IMR-90 (cell line): ENCODE measurements at regions not wholly inside any gene's neighbourhood (a gene's known extent, or its start where the extent isn't known, plus 50 kb on each side); places are given as distances from the start of the nearest gene placed in this dataset.

Experiments
- ATAC-seq: fragments of 200-7000 bp; cut with Tn5 transposase; 2 replicates; pipeline ENCODE4 v1.9.1; 2020; ENCODE audit warnings: low read depth, mild to moderate bottlenecking, moderate library complexity
- BruUV-seq: library from RNA; stranded (reverse); fragments of 400-500 nt; replicated peaks from 2 replicates; lab custom pipeline; 2021; lab: Mats Ljungman, UMichigan
- CTCF ChIA-PET: fragments of 300-600 bp; formaldehyde crosslinking; extraction: SDS; loops from one replicate; lab custom pipeline; 2021; ENCODE audit warnings: antibody characterized with exemption; lab: Yijun Ruan, JAX
- POLR2A ChIA-PET: fragments of 300-600 bp; sonication (Branson Sonifier 250); formaldehyde crosslinking; loops from one replicate; lab custom pipeline; 2022; ENCODE audit warnings: antibody characterized with exemption; ENCODE audit not compliant: unreplicated experiment; lab: Charles Lee
- DNase-seq: peaks from one replicate; pipeline ENCODE4 v3.0.0; 2013
- H2AFZ ChIP-seq: replicated peaks from 2 replicates; pipeline ENCODE3; 2013; ENCODE audit warnings: low read length, mild to moderate bottlenecking; ENCODE audit not compliant: poor library complexity
- H2AK5ac ChIP-seq: 2 replicates; pipeline ENCODE4 v1.6.1; 2013; ENCODE audit warnings: low read depth, low read length, inconsistent platforms
- H2AK9ac ChIP-seq: replicated peaks from 2 replicates; pipeline ENCODE3; 2013; ENCODE audit warnings: mild to moderate bottlenecking, low read depth, low read length, moderate library complexity; ENCODE audit not compliant: poor library complexity
- H2BK120ac ChIP-seq: 2 replicates; pipeline ENCODE4 v1.6.1; 2013; ENCODE audit warnings: low read depth, low read length, inconsistent platforms
- H2BK15ac ChIP-seq: 3 replicates; pipeline ENCODE4 v1.6.1; 2013; ENCODE audit warnings: low read depth, low read length, inconsistent platforms
- H2BK20ac ChIP-seq: 2 replicates; pipeline ENCODE4 v1.6.1; 2013; ENCODE audit warnings: low read depth, mild to moderate bottlenecking, inconsistent platforms, low read length, moderate library complexity
- H2BK5ac ChIP-seq: 2 replicates; pipeline ENCODE4 v1.6.1; 2013; ENCODE audit warnings: mild to moderate bottlenecking, low read depth, low read length, inconsistent platforms; ENCODE audit not compliant: poor library complexity, severe bottlenecking
- H3K14ac ChIP-seq: replicated peaks from 2 replicates; pipeline ENCODE4 v1.6.1; 2013; ENCODE audit warnings: low read depth, low read length, inconsistent platforms
- H3K18ac ChIP-seq: 2 replicates; pipeline ENCODE4 v1.6.1; 2013; ENCODE audit warnings: low read depth, low read length, control low read depth
- H3K23ac ChIP-seq: 2 replicates; pipeline ENCODE4 v1.6.1; 2013; ENCODE audit warnings: low read depth, low read length, inconsistent platforms
- H3K27ac ChIP-seq: 2 replicates; pipeline ENCODE4 v1.5.1; 2013; ENCODE audit warnings: mild to moderate bottlenecking, control low read depth, low read length; ENCODE audit not compliant: insufficient read depth
- H3K27me3 ChIP-seq: 2 replicates; pipeline ENCODE4 v1.6.1; 2013; ENCODE audit warnings: low read length; ENCODE audit not compliant: control insufficient read depth, insufficient read depth
- H3K36me3 ChIP-seq: 2 replicates; pipeline ENCODE4 v1.6.1; 2013; ENCODE audit warnings: low read length, mixed read lengths; ENCODE audit not compliant: control insufficient read depth, insufficient read depth
- H3K4ac ChIP-seq: 2 replicates; pipeline ENCODE4 v1.6.1; 2013; ENCODE audit warnings: low read depth, low read length, inconsistent platforms
- H3K4me1 ChIP-seq: 2 replicates; pipeline ENCODE4 v1.6.1; 2013; ENCODE audit warnings: low read length, mixed read lengths; ENCODE audit not compliant: control insufficient read depth, insufficient read depth
- H3K4me2 ChIP-seq: 2 replicates; pipeline ENCODE4 v1.6.1; 2013; ENCODE audit warnings: low read depth, mild to moderate bottlenecking, control low read depth, low read length, moderate library complexity
- H3K4me3 ChIP-seq: 2 replicates; pipeline ENCODE4 v1.5.1; 2013; ENCODE audit warnings: low read depth, mild to moderate bottlenecking, control low read depth, low read length, moderate library complexity; ENCODE audit not compliant: insufficient read depth
- H3K56ac ChIP-seq: 2 replicates; pipeline ENCODE4 v1.6.1; 2013; ENCODE audit warnings: low read length, inconsistent platforms; ENCODE audit not compliant: insufficient read depth; ENCODE audit errors: extremely low read depth
- H3K79me1 ChIP-seq, 2 experiments: 2 replicates each; pipeline ENCODE4 v1.6.1; 2013; ENCODE audit warnings: low read length in 2 of 2, inconsistent platforms in 1 of 2, low read depth in 1 of 2
- H3K9ac ChIP-seq: 2 replicates; pipeline ENCODE4 v1.6.1; 2013; ENCODE audit warnings: low read depth, low read length, control low read depth
- H3K9me1 ChIP-seq: 2 replicates; pipeline ENCODE4 v1.6.1; 2013; ENCODE audit warnings: low read length, inconsistent platforms; ENCODE audit not compliant: insufficient read depth
- H3K9me3 ChIP-seq: 2 replicates; pipeline ENCODE4 v1.6.1; 2013; ENCODE audit warnings: low read length; ENCODE audit not compliant: control insufficient read depth, insufficient read depth
- H4K20me1 ChIP-seq: 2 replicates; pipeline ENCODE4 v1.6.1; 2013; ENCODE audit warnings: low read length, inconsistent platforms; ENCODE audit not compliant: insufficient read depth
- H4K5ac ChIP-seq: 2 replicates; pipeline ENCODE4 v1.6.1; 2013; ENCODE audit warnings: mild to moderate bottlenecking, low read depth, low read length, control low read depth
- H4K8ac ChIP-seq, 2 experiments: 2 replicates each; pipeline ENCODE4 v1.6.1; 2013; ENCODE audit warnings: low read depth in 2 of 2, low read length in 2 of 2, control low read depth in 1 of 2, inconsistent platforms in 1 of 2
- H4K91ac ChIP-seq: 2 replicates; pipeline ENCODE4 v1.6.1; 2013; ENCODE audit warnings: low read depth, low read length, inconsistent platforms; ENCODE audit not compliant: insufficient read depth
- BHLHE40 ChIP-seq: fragments of 150-350 bp; IDR thresholded peaks from 2 replicates; pipeline ENCODE4 v1.6.1; 2016; ENCODE audit warnings: mild to moderate bottlenecking, low read depth, low read length
- CEBPB ChIP-seq: IDR thresholded peaks from 2 replicates; pipeline ENCODE4 v1.6.1; 2012; ENCODE audit warnings: low read depth, low read length, improper control_type of control experiment
- CHD1 ChIP-seq: IDR thresholded peaks from 2 replicates; pipeline ENCODE4 v1.6.1; 2012; ENCODE audit warnings: low read depth, low read length, improper control_type of control experiment
- FOS ChIP-seq: fragments of 150-350 bp; IDR thresholded peaks from 2 replicates; pipeline ENCODE4 v1.6.1; 2016; ENCODE audit warnings: low read depth, low read length
- MAZ ChIP-seq: IDR thresholded peaks from 2 replicates; pipeline ENCODE4 v1.6.1; 2012; ENCODE audit warnings: low read depth, mild to moderate bottlenecking, low read length, improper control_type of control experiment, moderate library complexity, borderline replicate concordance
- MXI1 ChIP-seq: IDR thresholded peaks from 2 replicates; pipeline ENCODE4 v1.6.1; 2012; ENCODE audit warnings: low read depth, mild to moderate bottlenecking, low read length, moderate library complexity, borderline replicate concordance
- NFE2L2 ChIP-seq: fragments of 150-350 bp; IDR thresholded peaks from 2 replicates; pipeline ENCODE4 v1.6.1; 2016; ENCODE audit warnings: low read depth, mild to moderate bottlenecking, low read length
- POLR2A ChIP-seq: IDR thresholded peaks from 2 replicates; pipeline ENCODE4 v1.6.1; 2012; ENCODE audit warnings: mild to moderate bottlenecking, low read depth, low read length
- RAD21 ChIP-seq: IDR thresholded peaks from 2 replicates; pipeline ENCODE4 v1.6.1; 2012; ENCODE audit warnings: low read length, improper control_type of control experiment
- RCOR1 ChIP-seq: IDR thresholded peaks from 2 replicates; pipeline ENCODE4 v1.6.1; 2012; ENCODE audit warnings: mild to moderate bottlenecking, low read length, improper control_type of control experiment; ENCODE audit not compliant: insufficient replicate concordance
- RFX5 ChIP-seq: IDR thresholded peaks from 2 replicates; pipeline ENCODE4 v1.8.0; 2012; ENCODE audit warnings: low read depth, mild to moderate bottlenecking, low read length, moderate library complexity
- SMC3 ChIP-seq: fragments of 150-350 bp; IDR thresholded peaks from 2 replicates; pipeline ENCODE4 v1.6.1; 2016; ENCODE audit warnings: low read depth, mild to moderate bottlenecking, antibody characterized with exemption, low read length, moderate library complexity
- WGBS, 2 experiments: methylation state at CpG; one replicate each; pipeline versions ENCODE4 v1.1.5 to v1.1.7; 2013; ENCODE audit warnings: missing lambda C conversion rate in 2 of 2; ENCODE audit not compliant: insufficient read length in 1 of 2; ENCODE audit errors: extremely low coverage in 2 of 2; 5-methylcytosine and 5-hydroxymethylcytosine counted together
- dilution Hi-C: fragments of 300-500 bp; cut with HindIII; formaldehyde crosslinking; loops from one replicate; pipeline ENCODE4 v1.14.3; 2018; ENCODE audit warnings: low sequenced_read_pairs; ENCODE audit not compliant: unreplicated experiment
- in situ Hi-C: fragments of 300-500 bp; cut with MboI; formaldehyde crosslinking; loops from 3 replicates; pipeline ENCODE4 v1.14.3; 2019; ENCODE audit warnings: low sequenced_read_pairs, inconsistent platforms, mixed read lengths
- intact Hi-C: fragments of 100-400 bp; cut with micrococcal nuclease; formaldehyde crosslinking; loops from 2 replicates; pipeline ENCODE4 v1.10.0; 2022
- TF ChIP-seq, protein P1 (sequence below): fragments of 150-350 bp; IDR thresholded peaks from 2 replicates; pipeline ENCODE4 v1.6.1; 2016; ENCODE audit warnings: low read depth, mild to moderate bottlenecking, low read length, moderate library complexity, borderline replicate concordance
- TF ChIP-seq, protein P2 (sequence below): conservative IDR thresholded peaks from 2 replicates; pipeline ENCODE4 v1.5.1; 2012; ENCODE audit warnings: mild to moderate bottlenecking, low read depth, low read length, improper control_type of control experiment
- TF ChIP-seq, protein P3 (sequence below): fragments of 150-350 bp; IDR thresholded peaks from 2 replicates; pipeline ENCODE4 v1.6.1; 2017; ENCODE audit warnings: mild to moderate bottlenecking, antibody characterized with exemption, low read length, low read depth

DNA sequence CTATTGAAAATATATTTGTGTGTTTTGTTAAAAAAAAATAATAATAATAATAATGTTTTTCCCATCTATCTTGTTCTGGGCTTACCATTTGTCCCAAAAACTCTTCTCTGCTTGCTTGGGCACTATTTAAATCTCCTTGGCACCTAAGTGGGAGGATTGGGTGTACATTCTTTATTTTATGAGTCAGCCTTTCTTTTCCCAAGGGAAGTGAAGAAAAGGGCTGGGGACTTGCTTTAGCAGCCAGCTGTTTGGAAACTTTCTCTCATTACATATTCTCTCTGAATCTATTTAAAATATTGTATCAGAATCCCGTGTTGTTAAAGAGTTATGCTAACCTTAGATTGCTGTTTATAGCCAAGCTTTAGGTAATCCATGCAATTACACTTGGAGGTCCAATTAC lies 2332.4 kb downstream of the ARAP2 start:
- H3K27ac ChIP-seq = no peak overlapping the region
- H3K56ac ChIP-seq = no peak overlapping the region
- H3K9me1 ChIP-seq = no peaks in the 10 kb centered on the region
- H4K91ac ChIP-seq = no peak overlapping the region
- BruUV-seq = no TSS peak
- H4K5ac ChIP-seq = no peak overlapping the region
- POLR2A ChIA-PET = no interaction called here
- H2BK20ac ChIP-seq = no peak overlapping the region
- no peak overlapping the region for H2BK5ac ChIP-seq
- no peaks in the 10 kb centered on the region for H3K79me1 ChIP-seq
- no CpG with 5 or more reads among the region's 1 CpG for WGBS, 2 experiments
- H3K9me3 ChIP-seq = no peaks in the 10 kb centered on the region
- no peak overlapping the region for H4K8ac ChIP-seq
- CTCF ChIA-PET = no interaction called here
- no peaks in the 10 kb centered on the region for H3K27me3 ChIP-seq
- dilution Hi-C loops (no loop called here), in situ Hi-C loops (no loop called here), intact Hi-C loops (no loop called here)
- no peaks in the 10 kb centered on the region for H3K4me1 ChIP-seq
- TF ChIP-seq SMC3 = no peak
- TF ChIP-seq BHLHE40 = no peak
- TF ChIP-seq FOS = no peak
- TF ChIP-seq RFX5 = no peak
- TF ChIP-seq RAD21 = no peak
- TF ChIP-seq CHD1 = no peak
- TF ChIP-seq MXI1 = no peak
- TF ChIP-seq, protein P1, sequence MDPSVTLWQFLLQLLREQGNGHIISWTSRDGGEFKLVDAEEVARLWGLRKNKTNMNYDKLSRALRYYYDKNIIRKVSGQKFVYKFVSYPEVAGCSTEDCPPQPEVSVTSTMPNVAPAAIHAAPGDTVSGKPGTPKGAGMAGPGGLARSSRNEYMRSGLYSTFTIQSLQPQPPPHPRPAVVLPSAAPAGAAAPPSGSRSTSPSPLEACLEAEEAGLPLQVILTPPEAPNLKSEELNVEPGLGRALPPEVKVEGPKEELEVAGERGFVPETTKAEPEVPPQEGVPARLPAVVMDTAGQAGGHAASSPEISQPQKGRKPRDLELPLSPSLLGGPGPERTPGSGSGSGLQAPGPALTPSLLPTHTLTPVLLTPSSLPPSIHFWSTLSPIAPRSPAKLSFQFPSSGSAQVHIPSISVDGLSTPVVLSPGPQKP = no peak
- no peak for TF ChIP-seq NFE2L2
- no peak for TF ChIP-seq POLR2A
- TF ChIP-seq CEBPB = no peak
- TF ChIP-seq RCOR1 = no peak
- TF ChIP-seq, protein P2, sequence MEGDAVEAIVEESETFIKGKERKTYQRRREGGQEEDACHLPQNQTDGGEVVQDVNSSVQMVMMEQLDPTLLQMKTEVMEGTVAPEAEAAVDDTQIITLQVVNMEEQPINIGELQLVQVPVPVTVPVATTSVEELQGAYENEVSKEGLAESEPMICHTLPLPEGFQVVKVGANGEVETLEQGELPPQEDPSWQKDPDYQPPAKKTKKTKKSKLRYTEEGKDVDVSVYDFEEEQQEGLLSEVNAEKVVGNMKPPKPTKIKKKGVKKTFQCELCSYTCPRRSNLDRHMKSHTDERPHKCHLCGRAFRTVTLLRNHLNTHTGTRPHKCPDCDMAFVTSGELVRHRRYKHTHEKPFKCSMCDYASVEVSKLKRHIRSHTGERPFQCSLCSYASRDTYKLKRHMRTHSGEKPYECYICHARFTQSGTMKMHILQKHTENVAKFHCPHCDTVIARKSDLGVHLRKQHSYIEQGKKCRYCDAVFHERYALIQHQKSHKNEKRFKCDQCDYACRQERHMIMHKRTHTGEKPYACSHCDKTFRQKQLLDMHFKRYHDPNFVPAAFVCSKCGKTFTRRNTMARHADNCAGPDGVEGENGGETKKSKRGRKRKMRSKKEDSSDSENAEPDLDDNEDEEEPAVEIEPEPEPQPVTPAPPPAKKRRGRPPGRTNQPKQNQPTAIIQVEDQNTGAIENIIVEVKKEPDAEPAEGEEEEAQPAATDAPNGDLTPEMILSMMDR = no peak
- TF ChIP-seq, protein P3, sequence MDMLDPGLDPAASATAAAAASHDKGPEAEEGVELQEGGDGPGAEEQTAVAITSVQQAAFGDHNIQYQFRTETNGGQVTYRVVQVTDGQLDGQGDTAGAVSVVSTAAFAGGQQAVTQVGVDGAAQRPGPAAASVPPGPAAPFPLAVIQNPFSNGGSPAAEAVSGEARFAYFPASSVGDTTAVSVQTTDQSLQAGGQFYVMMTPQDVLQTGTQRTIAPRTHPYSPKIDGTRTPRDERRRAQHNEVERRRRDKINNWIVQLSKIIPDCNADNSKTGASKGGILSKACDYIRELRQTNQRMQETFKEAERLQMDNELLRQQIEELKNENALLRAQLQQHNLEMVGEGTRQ = no peak
- no peak for TF ChIP-seq MAZ
- H3K4me3 ChIP-seq = no peak overlapping the region
- ATAC-seq (no peak), DNase-seq (no peak)
- no peaks in the 10 kb centered on the region for H4K20me1 ChIP-seq
- H3K14ac ChIP-seq = no peak overlapping the region
- no peak overlapping the region for H2AFZ ChIP-seq
- H2AK5ac ChIP-seq = no peak overlapping the region
- H2BK15ac ChIP-seq = no peak overlapping the region
- no peak overlapping the region for H2AK9ac ChIP-seq
- no peak overlapping the region for H3K18ac ChIP-seq
- no peak overlapping the region for H2BK120ac ChIP-seq
- no peak overlapping the region for H3K4me2 ChIP-seq
- no peaks in the 10 kb centered on the region for H3K36me3 ChIP-seq
- H3K9ac ChIP-seq = no peak overlapping the region
- no peak overlapping the region for H3K23ac ChIP-seq
- no peak overlapping the region for H3K4ac ChIP-seq
